MM.1S (cell line): ENCODE measurements at regions not wholly inside any gene's neighbourhood (a gene's known extent, or its start where the extent isn't known, plus 50 kb on each side); places are given as distances from the start of the nearest gene placed in this dataset.

Experiments used
- DNase-seq: peaks from one replicate; pipeline ENCODE4 v3.0.0-alpha.2; 2015
- H2AFZ ChIP-seq: fragments of 300-600 bp; sonication (generic); 2 replicates; pipeline ENCODE4 v1.6.0; 2016; ENCODE audit warnings: antibody characterized with exemption, low read length
- H3F3A ChIP-seq: fragments of 300-600 bp; sonication (generic); 2 replicates; pipeline ENCODE4 v1.6.1; 2016; ENCODE audit warnings: mild to moderate bottlenecking, antibody characterized with exemption, low read length, moderate library complexity, mixed read lengths; ENCODE audit not compliant: insufficient read depth
- H3K27ac ChIP-seq: fragments of 300-600 bp; sonication (generic); 2 replicates; pipeline ENCODE4 v1.5.1; 2016; ENCODE audit warnings: mild to moderate bottlenecking, low read length
- H3K27me3 ChIP-seq: fragments of 300-600 bp; sonication (generic); replicated peaks from 2 replicates; pipeline ENCODE4 v1.6.0; 2016; ENCODE audit warnings: low read length; ENCODE audit not compliant: insufficient read depth
- H3K36me3 ChIP-seq: fragments of 300-600 bp; sonication (generic); replicated peaks from 2 replicates; pipeline ENCODE4 v1.6.1; 2016; ENCODE audit warnings: mild to moderate bottlenecking, low read length, mixed read lengths; ENCODE audit not compliant: insufficient read depth
- H3K4me1 ChIP-seq: fragments of 300-600 bp; sonication (generic); 2 replicates; pipeline ENCODE4 v1.6.1; 2016; ENCODE audit warnings: low read length, mixed read lengths
- H3K4me2 ChIP-seq: fragments of 300-600 bp; sonication (generic); 2 replicates; pipeline ENCODE4 v1.6.0; 2016; ENCODE audit warnings: low read depth, low read length
- H3K4me3 ChIP-seq: fragments of 300-600 bp; sonication (generic); 2 replicates; pipeline ENCODE4 v1.5.1; 2016; ENCODE audit warnings: low read length, mixed read lengths
- H3K79me2 ChIP-seq: fragments of 300-600 bp; sonication (generic); 2 replicates; pipeline ENCODE4 v1.6.1; 2016; ENCODE audit warnings: mixed run types, low read length, mixed read lengths
- H3K9ac ChIP-seq: fragments of 300-600 bp; sonication (generic); 2 replicates; pipeline ENCODE4 v1.6.1; 2016; ENCODE audit warnings: low read length, mixed read lengths
- H3K9me2 ChIP-seq: fragments of 300-600 bp; sonication (generic); replicated peaks from 2 replicates; pipeline ENCODE4 v1.6.1; 2016; ENCODE audit warnings: mild to moderate bottlenecking, low read length, mixed read lengths; ENCODE audit not compliant: insufficient read depth
- H3K9me3 ChIP-seq: fragments of 300-600 bp; sonication (generic); replicated peaks from 2 replicates; pipeline ENCODE4 v1.6.1; 2016; ENCODE audit warnings: mild to moderate bottlenecking, low read length, mixed read lengths; ENCODE audit not compliant: insufficient read depth
- H4K20me1 ChIP-seq: fragments of 300-600 bp; sonication (generic); 2 replicates; pipeline ENCODE4 v1.6.1; 2016; ENCODE audit warnings: mild to moderate bottlenecking, low read length, moderate library complexity, mixed read lengths; ENCODE audit not compliant: insufficient read depth
- CTCF ChIP-seq: fragments of 300-600 bp; sonication (generic); IDR thresholded peaks from 2 replicates; pipeline ENCODE4 v1.5.1; 2016; ENCODE audit warnings: antibody characterized with exemption, low read length, mixed read lengths
- EZH2 ChIP-seq: fragments of 300-600 bp; sonication (generic); optimal IDR thresholded peaks from 2 replicates; pipeline ENCODE3; 2017; ENCODE audit warnings: low read depth, mild to moderate bottlenecking, antibody characterized with exemption, low read length, mixed read lengths
- EZH2phosphoT487 ChIP-seq: fragments of 300-600 bp; sonication (generic); IDR thresholded peaks from 2 replicates; pipeline ENCODE4 v1.6.1; 2018; ENCODE audit warnings: antibody characterized with exemption, low read length

- H3K79me2 ChIP-seq = no peaks in the 10 kb centered on the region
- no peaks in the 10 kb centered on the region for H3K4me1 ChIP-seq
- H3K9ac ChIP-seq = no peak overlapping the region
- H3F3A ChIP-seq = no peaks in the 10 kb centered on the region
- H3K9me3 ChIP-seq = no peaks in the 10 kb centered on the region
- no peak for TF ChIP-seq CTCF
- no peak for TF ChIP-seq EZH2
- H3K27me3 ChIP-seq = no peaks in the 10 kb centered on the region
- H3K4me2 ChIP-seq = no peak overlapping the region
- no peak for DNase-seq
- H2AFZ ChIP-seq = no peak overlapping the region
- H3K36me3 ChIP-seq = no peaks in the 10 kb centered on the region
- no peaks in the 10 kb centered on the region for H3K9me2 ChIP-seq
- no peaks in the 10 kb centered on the region for H4K20me1 ChIP-seq
- no peak overlapping the region for H3K27ac ChIP-seq
- no peak overlapping the region for H3K4me3 ChIP-seq
Measured at GRCh38 chr6:9527679-9528286, 887.1 kb downstream of the TFAP2A start.

- Histone ChIP-seq H3K9me3 (no peaks in the 10 kb centered on the region), H2AFZ (no peak overlapping the region), H4K20me1 (no peaks in the 10 kb centered on the region), H3K27me3 (no peaks in the 10 kb centered on the region), H3K4me1 (no peaks in the 10 kb centered on the region), H3K36me3 (no peaks in the 10 kb centered on the region), H3K9me2 (no peaks in the 10 kb centered on the region), H3F3A (no peaks in the 10 kb centered on the region), H3K4me3 (no peak overlapping the region), H3K27ac (no peak overlapping the region), H3K4me2 (no peak overlapping the region), H3K79me2 (no peaks in the 10 kb centered on the region), H3K9ac (no peak overlapping the region)
- no peak for DNase-seq
- TF ChIP-seq EZH2phosphoT487 (no peak), EZH2 (no peak), CTCF (no peak)
Measured at GRCh38 chr6:9523462-9523861, 891.4 kb downstream of the TFAP2A start.

GRCh38 chr6:9522101-9522500, 892.8 kb downstream of the TFAP2A start:
- DNase-seq = no peak
- no peaks in the 10 kb centered on the region for H3K79me2 ChIP-seq
- H3K9me3 ChIP-seq = no peaks in the 10 kb centered on the region
- no peak overlapping the region for H3K4me3 ChIP-seq
- H4K20me1 ChIP-seq = no peaks in the 10 kb centered on the region
- no peaks in the 10 kb centered on the region for H3K36me3 ChIP-seq
- H3K27ac ChIP-seq = no peak overlapping the region
- H3F3A ChIP-seq = no peaks in the 10 kb centered on the region
- TF ChIP-seq EZH2 (no peak), EZH2phosphoT487 (no peak), CTCF (no peak)
- peaks cover under 1% of the 10 kb centered on the region; the same call in 1 of the 2 replicates for H3K4me1 ChIP-seq
- H3K9ac ChIP-seq = no peak overlapping the region
- no peaks in the 10 kb centered on the region for H3K9me2 ChIP-seq
- H3K4me2 ChIP-seq = no peak overlapping the region
- no peaks in the 10 kb centered on the region for H3K27me3 ChIP-seq
- no peak overlapping the region for H2AFZ ChIP-seq
